HuH-7 (cell line): ENCODE measurements at regions not wholly inside any gene's neighbourhood (a gene's known extent, or its start where the extent isn't known, plus 50 kb on each side); places are given as distances from the start of the nearest gene placed in this dataset.
"Not testable (repeated sequence)": the region's sequence is repeated elsewhere in the genome, so short reads cannot be mapped to it uniquely, and the experiment has no call there.

ENCODE experiments used
- DNase-seq: peaks from one replicate; pipeline ENCODE4 v3.0.0; 2011; ENCODE audit warnings: low spot score

- not testable (repeated sequence) for DNase-seq
Measured at GRCh38 chr6:75031102-75031501, 174.8 kb downstream of the COL12A1 start.

- no peak for DNase-seq
Measured at GRCh38 chr6:75029333-75029732, 176.5 kb downstream of the COL12A1 start.

GRCh38 chr6:75025371-75025770 is 180.5 kb downstream of the COL12A1 start:
- no peak for DNase-seq

- DNase-seq = no peak
Measured at GRCh38 chr6:75024828-75025227, 181.0 kb downstream of the COL12A1 start.

- DNase-seq = no peak
Measured at GRCh38 chr6:75023634-75024033, 182.2 kb downstream of the COL12A1 start.

GRCh38 chr6:75020971-75021370 is 184.9 kb downstream of the COL12A1 start:
- no peak for DNase-seq

- DNase-seq = no peak
Measured at GRCh38 chr6:75020376-75020775, 185.5 kb downstream of the COL12A1 start.

GRCh38 chr6:75012018-75012417 is 193.8 kb downstream of the COL12A1 start:
- DNase-seq = no peak

- not testable (repeated sequence) for DNase-seq
Measured at GRCh38 chr6:75003984-75004383, 201.9 kb downstream of the COL12A1 start.

- DNase-seq = no peak
Measured at GRCh38 chr6:74997646-74998045, 208.2 kb downstream of the COL12A1 start.

GRCh38 chr6:74993136-74993535 is 212.7 kb downstream of the COL12A1 start:
- no peak for DNase-seq

- no peak for DNase-seq
Measured at GRCh38 chr6:74991573-74992332, 214.1 kb downstream of the COL12A1 start.

GRCh38 chr6:74979065-74979766 is 226.6 kb downstream of the COL12A1 start:
- DNase-seq = no peak

GRCh38 chr6:74976701-74977100 is 229.2 kb downstream of the COL12A1 start:
- DNase-seq = no peak

- DNase-seq = no peak
Measured at GRCh38 chr6:74976026-74976425, 229.8 kb downstream of the COL12A1 start.

GRCh38 chr6:74973591-74973990 is 232.3 kb downstream of the COL12A1 start:
- no peak for DNase-seq

GRCh38 chr6:74971633-74972032 is 234.2 kb downstream of the COL12A1 start:
- no peak for DNase-seq

GRCh38 chr6:74969591-74970267 is 236.1 kb downstream of the COL12A1 start:
- no peak for DNase-seq

- peak; percentile 20 for DNase-seq
Measured at GRCh38 chr6:74967821-74968220, 238.0 kb downstream of the COL12A1 start.

GRCh38 chr6:74966712-74967111 is 239.1 kb downstream of the COL12A1 start:
- DNase-seq = no peak

GRCh38 chr6:74964871-74965441 is 240.9 kb downstream of the COL12A1 start:
- no peak for DNase-seq

GRCh38 chr6:74956559-74957428 is 249.1 kb downstream of the COL12A1 start:
- DNase-seq = no peak
